ENCODE measurements at regions not wholly inside any gene's neighbourhood (a gene's known extent, or its start where the extent isn't known, plus 50 kb on each side); places are given as distances from the start of the nearest gene placed in this dataset.

DNA sequence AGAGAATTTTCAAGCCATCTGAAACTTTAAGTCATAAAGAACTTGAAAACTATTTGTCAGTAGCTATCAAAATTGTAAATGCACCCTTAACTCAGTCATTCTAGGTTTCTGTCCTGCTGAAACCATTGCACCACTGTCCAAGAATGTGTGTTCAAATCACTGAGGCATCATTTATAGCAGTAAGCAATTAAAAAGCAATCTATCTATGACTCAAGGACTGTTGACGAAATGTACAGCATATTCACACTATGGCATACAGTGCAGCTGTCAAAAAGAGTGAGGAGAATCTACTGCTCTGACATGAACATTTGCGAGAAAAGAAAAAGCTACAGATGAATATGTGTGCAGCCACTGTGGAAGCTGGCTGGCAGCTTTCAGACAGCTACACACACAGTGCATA lies 71.2 kb downstream of the ING1 start:
- DNase-seq = no peak
- intact Hi-C loops (cut with DNase I; ENCODE audit: low total_unique reads) = no loop called here
- Histone ChIP-seq H3K4me1 (no peaks in the 10 kb centered on the region), H3K9me3 (peaks cover 0 to 23% (median 13%) of the 10 kb centered on the region in 8 donors), H3K27me3 (replicated peaks in 1 of 7) (no peaks in the 10 kb centered on the region), H3K4me3 (no peak overlapping the region), H3K36me3 (no peaks in the 10 kb centered on the region), H3K27ac (no peak overlapping the region)
- no peak for TF ChIP-seq POLR2AphosphoS5 (IDR thresholded peaks at IDR 0.05)
- TF ChIP-seq, protein P1, sequence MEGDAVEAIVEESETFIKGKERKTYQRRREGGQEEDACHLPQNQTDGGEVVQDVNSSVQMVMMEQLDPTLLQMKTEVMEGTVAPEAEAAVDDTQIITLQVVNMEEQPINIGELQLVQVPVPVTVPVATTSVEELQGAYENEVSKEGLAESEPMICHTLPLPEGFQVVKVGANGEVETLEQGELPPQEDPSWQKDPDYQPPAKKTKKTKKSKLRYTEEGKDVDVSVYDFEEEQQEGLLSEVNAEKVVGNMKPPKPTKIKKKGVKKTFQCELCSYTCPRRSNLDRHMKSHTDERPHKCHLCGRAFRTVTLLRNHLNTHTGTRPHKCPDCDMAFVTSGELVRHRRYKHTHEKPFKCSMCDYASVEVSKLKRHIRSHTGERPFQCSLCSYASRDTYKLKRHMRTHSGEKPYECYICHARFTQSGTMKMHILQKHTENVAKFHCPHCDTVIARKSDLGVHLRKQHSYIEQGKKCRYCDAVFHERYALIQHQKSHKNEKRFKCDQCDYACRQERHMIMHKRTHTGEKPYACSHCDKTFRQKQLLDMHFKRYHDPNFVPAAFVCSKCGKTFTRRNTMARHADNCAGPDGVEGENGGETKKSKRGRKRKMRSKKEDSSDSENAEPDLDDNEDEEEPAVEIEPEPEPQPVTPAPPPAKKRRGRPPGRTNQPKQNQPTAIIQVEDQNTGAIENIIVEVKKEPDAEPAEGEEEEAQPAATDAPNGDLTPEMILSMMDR (IDR thresholded peaks at IDR 0.05 in 8 of 11, conservative IDR thresholded peaks at IDR 0.05 in 3 of 11) = no peak
- TF ChIP-seq POLR2A (IDR thresholded peaks at IDR 0.05) = no peak
- 79 to 91% (median 86%) methylated on average over 2 of the region's 2 CpGs for WGBS, 5 donors

DNA sequence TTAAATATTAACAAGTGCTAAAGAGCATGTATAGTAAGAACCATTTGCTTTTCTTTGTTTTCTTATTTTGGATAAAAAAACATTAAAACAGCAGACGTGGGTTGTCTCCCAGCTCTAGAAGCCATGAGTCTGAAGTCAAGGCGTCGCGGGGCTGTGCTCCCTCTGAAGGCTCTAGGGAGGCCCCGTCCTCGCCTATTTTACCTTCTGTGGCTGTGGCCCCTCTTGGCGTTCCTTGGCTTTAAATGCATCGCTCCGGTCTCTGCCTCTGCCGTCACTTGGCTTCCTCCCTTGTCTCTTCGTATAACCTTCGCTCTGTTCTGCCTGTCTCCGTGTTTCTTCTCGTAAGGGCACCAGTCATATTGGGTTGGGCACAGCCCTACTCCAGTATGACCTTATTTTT lies 75.3 kb downstream of the ING1 start:
- Histone ChIP-seq H3K4me3 (no peak overlapping the region), H3K4me1 (no peaks in the 10 kb centered on the region), H3K27ac (no peak overlapping the region), H3K9me3 (peaks cover 6 to 41% (median 38%) of the 10 kb centered on the region in 8 donors), H3K27me3 (replicated peaks in 1 of 7) (no peaks in the 10 kb centered on the region), H3K36me3 (no peaks in the 10 kb centered on the region)
- intact Hi-C loops (cut with DNase I; ENCODE audit: low total_unique reads) = no loop called here
- WGBS, 5 donors = 92 to 96% (median 96%) methylated on average over 14 of the region's 14 CpGs
- TF ChIP-seq, protein P1 (IDR thresholded peaks at IDR 0.05 in 8 of 11, conservative IDR thresholded peaks at IDR 0.05 in 3 of 11) = no peak
- TF ChIP-seq POLR2AphosphoS5 (IDR thresholded peaks at IDR 0.05) = no peak
- no peak for TF ChIP-seq POLR2A (IDR thresholded peaks at IDR 0.05)
- no peak for DNase-seq

DNA sequence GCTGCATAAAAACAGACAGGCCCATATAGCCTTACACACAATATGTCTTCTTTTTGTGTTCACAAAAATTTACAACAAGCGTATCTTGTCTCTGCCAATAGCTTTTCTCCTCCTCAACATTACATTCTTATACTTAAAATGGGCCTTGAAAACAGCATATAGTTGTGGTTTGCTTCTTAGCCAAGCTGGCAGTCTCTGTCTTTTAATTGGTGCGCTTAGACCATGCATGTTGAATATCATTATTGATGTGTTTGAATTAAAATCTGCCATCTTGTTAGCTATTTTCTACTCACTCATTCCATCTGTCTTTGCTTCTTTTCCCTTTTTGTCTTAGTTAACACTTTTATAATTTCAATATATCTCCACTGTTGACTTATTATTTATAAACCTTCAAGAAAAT lies 76.4 kb downstream of the ING1 start:
- H3K4me3 ChIP-seq = no peak overlapping the region
- no peak overlapping the region for H3K27ac ChIP-seq
- H3K27me3 ChIP-seq (replicated peaks in 1 of 7) = no peaks in the 10 kb centered on the region
- no peaks in the 10 kb centered on the region for H3K4me1 ChIP-seq
- H3K9me3 ChIP-seq = peaks cover 6 to 49% (median 44%) of the 10 kb centered on the region in 8 donors
- 92 to 100% (median 96%) methylated on average over 2 of the region's 2 CpGs for WGBS, 5 donors
- H3K36me3 ChIP-seq = no peaks in the 10 kb centered on the region
- no peak for DNase-seq
- TF ChIP-seq, protein P1 (IDR thresholded peaks at IDR 0.05 in 8 of 11, conservative IDR thresholded peaks at IDR 0.05 in 3 of 11) = no peak
- TF ChIP-seq POLR2AphosphoS5 (IDR thresholded peaks at IDR 0.05) = no peak
- TF ChIP-seq POLR2A (IDR thresholded peaks at IDR 0.05) = no peak
- intact Hi-C loops (cut with DNase I; ENCODE audit: low total_unique reads) = no loop called here

DNA sequence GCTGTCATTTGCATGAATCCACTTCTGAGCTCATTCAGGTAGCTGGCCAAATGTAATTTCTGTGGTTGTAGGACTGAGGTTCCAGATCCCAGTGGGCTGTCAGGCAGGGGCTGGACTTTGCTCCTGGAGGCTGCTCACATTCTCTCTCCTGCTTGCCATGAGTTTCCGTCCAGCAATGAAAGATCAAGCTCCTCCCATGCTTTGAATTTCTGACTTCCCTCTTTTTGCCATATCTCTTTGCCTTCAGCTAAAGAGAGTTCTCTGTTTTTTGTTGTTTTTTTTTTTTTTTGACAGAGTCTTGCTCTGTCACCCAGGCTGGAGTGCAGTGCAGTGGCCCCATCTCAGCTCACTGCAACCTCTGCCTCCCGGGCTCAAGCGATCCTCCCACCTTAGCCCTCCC lies 76.9 kb downstream of the ING1 start:
- 88 to 98% (median 90%) methylated on average over 3 of the region's 3 CpGs for WGBS, 5 donors
- Histone ChIP-seq H3K27me3 (replicated peaks in 1 of 7) (no peaks in the 10 kb centered on the region), H3K4me1 (no peaks in the 10 kb centered on the region), H3K36me3 (no peaks in the 10 kb centered on the region), H3K27ac (no peak overlapping the region), H3K9me3 (peaks cover 6 to 49% (median 44%) of the 10 kb centered on the region in 8 donors), H3K4me3 (no peak overlapping the region)
- no peak for DNase-seq
- TF ChIP-seq, protein P1 (IDR thresholded peaks at IDR 0.05 in 8 of 11, conservative IDR thresholded peaks at IDR 0.05 in 3 of 11) = no peak
- TF ChIP-seq POLR2A (IDR thresholded peaks at IDR 0.05) (no peak), POLR2AphosphoS5 (IDR thresholded peaks at IDR 0.05) (no peak)
- intact Hi-C loops (cut with DNase I; ENCODE audit: low total_unique reads) = no loop called here

Measured in spleen (tissue), 11 donors.